A673 (cell line): ENCODE measurements at regions not wholly inside any gene's neighbourhood (a gene's known extent, or its start where the extent isn't known, plus 50 kb on each side); places are given as distances from the start of the nearest gene placed in this dataset.

Source experiments
- BruUV-seq: library from RNA; stranded (reverse); fragments of 400-500 nt; replicated peaks from 2 replicates; lab custom pipeline; 2021; lab: Mats Ljungman, UMichigan
- CTCF ChIA-PET: fragments of 300-600 bp; sonication (Branson Sonifier 250); formaldehyde crosslinking; loops from one replicate; lab custom pipeline; 2022; ENCODE audit warnings: antibody characterized with exemption; lab: Charles Lee
- POLR2A ChIA-PET: fragments of 300-600 bp; sonication (Branson Sonifier 250); formaldehyde crosslinking; loops from one replicate; lab custom pipeline; 2022; ENCODE audit warnings: antibody characterized with exemption; ENCODE audit not compliant: low non-redundant PET; lab: Charles Lee
- DNase-seq: peaks from one replicate; pipeline ENCODE4 v3.0.0-alpha.2; 2015; ENCODE audit warnings: low spot score
- H3K27ac ChIP-seq: fragments of 200-600 bp; sonication (generic); 2 replicates; pipeline ENCODE4 v1.5.1; 2016; ENCODE audit warnings: mixed run types, low read depth, mild to moderate bottlenecking, mixed read lengths, antibody characterized with exemption, low read length; ENCODE audit not compliant: poor library complexity, severe bottlenecking
- H3K27me3 ChIP-seq: fragments of 200-600 bp; sonication (generic); replicated peaks from 2 replicates; pipeline ENCODE4 v1.6.1; 2017; ENCODE audit warnings: mixed run types, low read depth, mild to moderate bottlenecking, mixed read lengths, antibody characterized with exemption, low read length; ENCODE audit not compliant: insufficient read depth, poor library complexity
- H3K36me3 ChIP-seq: fragments of 200-600 bp; sonication (generic); 2 replicates; pipeline ENCODE4 v1.6.1; 2016; ENCODE audit warnings: mixed run types, mild to moderate bottlenecking, mixed read lengths, antibody characterized with exemption, low read length; ENCODE audit not compliant: insufficient read depth, poor library complexity, severe bottlenecking
- H3K4me1 ChIP-seq: fragments of 200-600 bp; sonication (generic); 2 replicates; pipeline ENCODE4 v1.6.1; 2017; ENCODE audit warnings: mixed run types, mild to moderate bottlenecking, mixed read lengths, antibody characterized with exemption, low read length; ENCODE audit not compliant: insufficient read depth, poor library complexity, severe bottlenecking
- H3K4me3 ChIP-seq: fragments of 200-600 bp; sonication (generic); 2 replicates; pipeline ENCODE4 v1.5.1; 2016; ENCODE audit warnings: low read depth, mixed run types, mild to moderate bottlenecking, mixed read lengths, low read length; ENCODE audit not compliant: poor library complexity, severe bottlenecking
- H3K9me3 ChIP-seq: fragments of 200-600 bp; sonication (generic); 2 replicates; pipeline ENCODE4 v1.6.1; 2016; ENCODE audit warnings: mixed run types, low read depth, mild to moderate bottlenecking, mixed read lengths, antibody characterized with exemption, low read length; ENCODE audit not compliant: poor library complexity, severe bottlenecking
- EZH2 ChIP-seq: fragments of 200-600 bp; sonication (generic); IDR thresholded peaks from 2 replicates; pipeline ENCODE4 v1.6.1; 2017; ENCODE audit warnings: borderline replicate concordance, low read depth, mild to moderate bottlenecking, mixed read lengths, antibody characterized with exemption, low read length; ENCODE audit not compliant: poor library complexity, severe bottlenecking
- intact Hi-C: fragments of 100-400 bp; cut with micrococcal nuclease; formaldehyde crosslinking; loops from one replicate; pipeline ENCODE4 v1.10.0; 2022; ENCODE audit not compliant: unreplicated experiment
- TF ChIP-seq, protein P1 (sequence below): fragments of 300-800, 200-600 bp; sonication (generic); conservative IDR thresholded peaks from 2 replicates; pipeline ENCODE4 v1.5.1; 2017; ENCODE audit warnings: low read depth, mild to moderate bottlenecking, antibody characterized with exemption, low read length, moderate library complexity, mixed read lengths

DNA sequence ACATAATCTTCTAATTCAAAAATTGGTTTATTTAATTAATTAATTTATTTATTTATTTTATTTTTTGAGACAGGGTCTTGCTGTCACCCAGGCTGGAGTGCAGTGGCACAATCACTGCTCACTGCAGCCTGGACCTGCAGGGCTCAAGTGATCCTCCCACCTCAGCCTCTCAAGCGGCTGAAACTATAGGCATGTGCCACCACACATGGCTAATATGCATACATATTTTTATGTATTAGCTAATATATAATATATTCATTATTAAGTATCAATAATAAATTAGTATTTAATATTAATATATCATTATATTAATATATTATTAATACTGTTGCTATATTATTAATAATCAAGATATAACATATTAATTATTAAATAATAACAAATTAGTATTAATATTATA lies 406.7 kb downstream of the GPATCH2 start:
- ChIA-PET CTCF (no interaction called here), POLR2A (no interaction called here)
- Histone ChIP-seq H3K27ac (no peak overlapping the region), H3K27me3 (no peaks in the 10 kb centered on the region), H3K9me3 (no peaks in the 10 kb centered on the region), H3K4me1 (no peaks in the 10 kb centered on the region), H3K4me3 (no peak overlapping the region), H3K36me3 (no peaks in the 10 kb centered on the region)
- intact Hi-C loops = no loop called here
- BruUV-seq = no TSS peak
- TF ChIP-seq, protein P1, sequence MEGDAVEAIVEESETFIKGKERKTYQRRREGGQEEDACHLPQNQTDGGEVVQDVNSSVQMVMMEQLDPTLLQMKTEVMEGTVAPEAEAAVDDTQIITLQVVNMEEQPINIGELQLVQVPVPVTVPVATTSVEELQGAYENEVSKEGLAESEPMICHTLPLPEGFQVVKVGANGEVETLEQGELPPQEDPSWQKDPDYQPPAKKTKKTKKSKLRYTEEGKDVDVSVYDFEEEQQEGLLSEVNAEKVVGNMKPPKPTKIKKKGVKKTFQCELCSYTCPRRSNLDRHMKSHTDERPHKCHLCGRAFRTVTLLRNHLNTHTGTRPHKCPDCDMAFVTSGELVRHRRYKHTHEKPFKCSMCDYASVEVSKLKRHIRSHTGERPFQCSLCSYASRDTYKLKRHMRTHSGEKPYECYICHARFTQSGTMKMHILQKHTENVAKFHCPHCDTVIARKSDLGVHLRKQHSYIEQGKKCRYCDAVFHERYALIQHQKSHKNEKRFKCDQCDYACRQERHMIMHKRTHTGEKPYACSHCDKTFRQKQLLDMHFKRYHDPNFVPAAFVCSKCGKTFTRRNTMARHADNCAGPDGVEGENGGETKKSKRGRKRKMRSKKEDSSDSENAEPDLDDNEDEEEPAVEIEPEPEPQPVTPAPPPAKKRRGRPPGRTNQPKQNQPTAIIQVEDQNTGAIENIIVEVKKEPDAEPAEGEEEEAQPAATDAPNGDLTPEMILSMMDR = no peak
- no peak for TF ChIP-seq EZH2
- DNase-seq = no peak

DNA sequence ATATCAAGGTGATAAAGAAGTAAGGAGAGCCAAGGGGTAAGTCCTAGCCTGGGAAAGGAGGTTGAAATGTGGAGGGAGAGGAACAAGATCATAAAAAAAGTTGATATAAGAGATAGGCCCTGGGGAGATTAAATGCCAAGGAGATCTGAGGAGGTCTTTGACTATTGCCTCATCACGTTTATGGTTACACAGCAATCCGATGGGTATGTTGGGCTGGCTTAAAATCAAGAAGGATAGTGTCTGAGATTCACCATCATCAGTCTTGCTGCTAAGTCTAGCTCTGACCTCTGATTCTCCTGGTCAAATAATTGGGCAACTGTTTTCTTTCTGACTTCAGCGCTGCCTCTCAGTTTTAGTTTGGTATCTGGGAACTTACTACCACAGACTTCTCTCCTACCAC lies 416.3 kb downstream of the GPATCH2 start:
- no peak for DNase-seq
- Histone ChIP-seq H3K27ac (no peak overlapping the region), H3K9me3 (no peaks in the 10 kb centered on the region), H3K36me3 (no peaks in the 10 kb centered on the region), H3K4me1 (no peaks in the 10 kb centered on the region), H3K27me3 (no peaks in the 10 kb centered on the region), H3K4me3 (no peak overlapping the region)
- BruUV-seq = no TSS peak
- TF ChIP-seq EZH2 = no peak
- TF ChIP-seq, protein P1 = no peak
- CTCF ChIA-PET = no interaction called here
- POLR2A ChIA-PET = interaction anchor here (0.6 kb wide), 1 partner anchor 11 kb away, joined by 3 read pairs; no protein-coding TSS in a partner anchor
- intact Hi-C loops = no loop called here

DNA sequence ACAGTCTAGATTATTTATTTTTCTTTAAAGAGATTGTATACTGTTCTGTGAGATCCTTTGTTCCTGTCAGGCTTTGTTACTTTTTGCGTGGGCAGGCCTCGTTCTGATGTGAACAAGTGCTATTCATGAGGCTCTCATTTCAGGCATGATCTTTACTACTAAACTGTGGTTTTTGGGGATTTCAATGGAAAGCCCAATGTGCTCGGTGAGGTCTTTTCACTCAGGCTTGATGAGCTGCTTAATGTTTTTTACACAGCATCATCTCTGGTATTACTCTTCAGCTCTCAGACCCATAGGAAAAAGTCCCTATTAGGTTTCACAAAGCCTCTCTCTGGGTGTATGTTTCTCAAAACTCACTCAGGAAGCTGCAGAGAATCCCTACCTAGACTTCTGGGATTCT lies 419.4 kb downstream of the GPATCH2 start:
- BruUV-seq = no TSS peak
- H3K4me3 ChIP-seq = no peak overlapping the region

More for the DNA sequence above, 419.4 kb downstream of the GPATCH2 start:
- H3K27ac ChIP-seq = no peak overlapping the region
- no peaks in the 10 kb centered on the region for H3K9me3 ChIP-seq
- intact Hi-C loops = no loop called here
- CTCF ChIA-PET = no interaction called here
- no peak for TF ChIP-seq EZH2
- TF ChIP-seq, protein P1 = no peak
- no peaks in the 10 kb centered on the region for H3K36me3 ChIP-seq
- POLR2A ChIA-PET = no interaction called here
- no peaks in the 10 kb centered on the region for H3K4me1 ChIP-seq
- H3K27me3 ChIP-seq = no peaks in the 10 kb centered on the region
- no peak for DNase-seq
